GM21723 (cell line): ENCODE measurements at regions not wholly inside any gene's neighbourhood (a gene's known extent, or its start where the extent isn't known, plus 50 kb on each side); places are given as distances from the start of the nearest gene placed in this dataset.
"Not testable (repeated sequence)": the region's sequence is repeated elsewhere in the genome, so short reads cannot be mapped to it uniquely, and the experiment has no call there.

ENCODE experiments used
- ATAC-seq: cut with Tn5 transposase; IDR thresholded peaks from one replicate; pipeline ENCODE4 v1.9.1; 2021; ENCODE audit warnings: mild to moderate bottlenecking, moderate library complexity; ENCODE audit not compliant: unreplicated experiment

DNA sequence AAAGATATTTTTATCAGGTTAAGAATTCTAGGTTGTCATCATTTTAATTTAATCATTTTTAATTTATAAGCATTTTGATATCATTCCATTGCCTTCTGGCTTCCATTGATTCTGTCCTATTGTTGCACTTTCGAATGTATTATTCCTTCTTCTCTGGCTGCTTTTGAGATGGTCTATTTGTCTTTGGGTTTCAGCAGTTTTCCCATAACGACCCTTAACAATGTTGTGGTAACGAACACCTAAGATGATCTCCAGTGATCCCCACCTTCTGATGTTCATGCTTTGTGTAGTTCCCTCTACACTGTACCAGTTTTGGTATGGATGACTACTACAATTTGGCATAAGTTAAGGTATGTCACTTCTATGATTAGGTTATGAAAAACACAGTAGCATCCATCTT lies 59.9 kb downstream of the MINAR1 start:
- no peak for ATAC-seq

DNA sequence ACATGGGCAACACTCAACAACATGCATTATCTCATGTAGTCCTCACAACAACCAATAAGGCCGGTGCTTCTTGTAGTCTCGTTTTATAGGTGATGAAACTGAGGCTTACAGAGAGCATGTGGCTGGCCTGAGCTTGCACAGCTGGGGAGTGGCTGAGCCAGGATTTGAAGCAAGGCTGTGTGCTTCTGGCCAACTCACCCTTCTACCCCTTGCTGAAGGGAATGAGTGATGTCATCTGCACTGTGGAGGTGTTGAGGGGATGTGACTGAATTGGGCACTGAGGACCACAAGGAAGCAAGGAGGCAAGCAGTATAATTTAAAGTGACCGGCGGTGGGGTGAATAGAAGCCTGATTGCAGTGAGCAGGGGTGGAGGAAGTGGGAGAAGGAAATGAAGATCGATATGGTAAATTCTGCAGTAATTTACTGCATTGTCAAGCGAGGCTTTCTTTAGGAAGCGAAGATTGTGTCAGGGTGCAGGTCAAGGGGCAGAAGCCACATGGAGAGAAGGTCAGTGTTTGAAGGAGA lies 62.3 kb downstream of the MINAR1 start:
- ATAC-seq = no peak

DNA sequence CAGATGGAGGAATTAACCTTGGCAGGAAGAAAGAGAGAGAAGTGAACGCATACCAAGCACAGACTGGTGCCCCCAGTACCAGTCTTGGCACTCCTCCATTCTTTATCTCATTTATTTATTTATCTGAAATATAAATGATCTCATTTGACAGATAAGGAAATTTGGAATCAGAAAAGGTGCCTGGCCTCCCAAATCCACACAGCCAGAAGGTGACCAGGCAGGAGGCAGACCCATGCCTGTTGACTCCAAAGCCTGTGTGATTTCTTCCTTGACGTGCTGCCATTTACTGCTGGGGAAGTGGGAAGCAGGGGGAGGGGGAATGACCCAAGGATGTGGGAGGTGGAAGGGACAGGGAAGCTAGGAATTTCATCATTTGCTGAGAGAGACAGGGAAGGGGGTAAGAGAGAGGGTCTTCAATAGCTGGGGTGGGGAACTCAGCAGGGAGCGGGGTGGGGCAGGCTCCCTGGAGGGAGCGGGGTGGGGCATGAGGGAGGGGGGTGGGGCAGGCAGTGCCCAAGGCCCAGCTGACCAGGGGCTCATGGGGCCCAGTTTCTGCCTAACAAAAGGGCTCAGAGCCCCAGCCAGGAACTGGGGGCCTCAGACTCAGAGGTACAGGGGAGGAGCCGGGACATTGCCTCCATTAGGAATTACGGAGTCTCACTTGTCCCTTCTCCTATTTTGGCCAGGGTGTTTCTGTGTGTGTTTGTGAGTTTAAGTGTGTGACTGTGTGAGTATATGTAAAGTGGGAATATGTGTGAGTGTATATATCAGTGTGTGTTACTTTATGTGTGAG lies 63.0 kb downstream of the MINAR1 start:
- no peak for ATAC-seq

DNA sequence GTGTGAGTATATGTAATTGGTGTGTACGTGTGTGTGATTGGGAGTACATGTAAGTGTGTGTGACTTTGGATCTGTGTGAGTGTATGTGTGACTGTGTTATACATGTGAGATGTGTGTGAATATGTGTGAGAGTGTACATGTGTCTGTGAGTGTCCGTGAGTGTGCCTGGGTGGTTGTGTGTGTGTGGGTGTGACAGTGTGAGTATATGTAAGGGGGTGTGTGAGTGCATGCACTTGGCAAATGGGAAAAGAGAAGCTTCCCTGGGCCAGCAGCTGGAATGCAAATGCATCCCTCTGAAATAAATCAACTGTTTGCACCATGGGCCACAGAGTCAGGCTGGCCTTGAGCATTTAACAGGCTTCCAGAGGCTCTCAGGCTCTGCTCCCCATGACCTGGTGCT lies 63.6 kb downstream of the MINAR1 start:
- no peak for ATAC-seq

DNA sequence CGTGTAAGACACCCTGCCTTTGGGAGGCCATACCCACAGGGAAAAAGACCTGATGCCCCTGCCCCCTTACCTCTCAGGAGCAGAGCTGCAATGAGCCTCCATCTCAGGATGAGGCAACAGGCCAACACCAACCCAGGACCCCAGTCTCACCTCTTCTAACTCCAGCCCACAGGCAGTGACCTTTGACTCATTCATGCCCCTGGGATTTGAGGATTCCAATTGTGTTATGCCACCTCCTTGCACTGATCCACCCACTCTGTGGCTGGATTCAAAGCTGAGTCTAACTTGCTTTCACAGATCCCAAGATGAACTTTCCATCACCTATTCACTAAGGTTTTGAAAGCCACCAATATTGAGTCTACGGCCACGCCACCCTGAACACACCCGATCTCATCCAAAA lies 64.7 kb downstream of the MINAR1 start:
- ATAC-seq = no peak

DNA sequence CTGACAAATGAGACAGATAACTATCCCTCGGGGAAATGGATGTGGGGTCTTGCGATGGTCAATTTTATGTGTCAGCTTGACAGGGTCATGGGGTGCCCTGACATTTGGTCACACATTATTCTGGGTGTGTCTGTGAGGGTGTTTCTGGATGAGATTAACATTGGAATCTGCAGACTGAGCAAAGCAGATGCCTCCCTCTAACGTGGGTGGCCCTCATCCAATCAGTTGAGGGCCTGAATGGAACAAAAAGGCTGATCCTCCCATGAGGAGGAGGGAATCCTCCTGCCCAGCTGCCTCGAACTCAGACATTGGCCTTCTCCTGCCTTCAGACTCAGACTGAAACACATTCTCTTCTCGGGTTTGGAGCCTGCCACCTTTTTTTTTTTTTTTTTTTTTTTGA lies 69.0 kb downstream of the MINAR1 start:
- ATAC-seq = no peak

DNA sequence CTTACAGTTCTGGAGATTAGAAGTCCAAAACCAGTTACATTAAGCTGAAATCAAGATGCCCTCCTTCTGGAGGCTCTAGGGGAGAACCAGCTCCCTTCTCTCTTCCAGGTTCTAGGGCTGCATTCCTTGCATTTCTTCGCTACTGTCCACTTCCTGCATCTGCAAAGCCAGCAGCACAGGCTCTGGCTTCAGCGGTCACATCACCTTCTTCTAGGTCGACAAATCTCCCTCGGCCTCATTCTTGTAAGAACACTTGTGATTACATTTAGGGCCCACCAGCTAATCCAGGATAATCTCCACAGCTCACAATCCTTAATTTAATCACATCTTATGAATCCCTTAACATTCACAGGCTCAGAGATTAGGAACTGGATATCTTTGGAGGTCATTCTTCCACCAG lies 73.8 kb downstream of the MINAR1 start:
- ATAC-seq = no peak

DNA sequence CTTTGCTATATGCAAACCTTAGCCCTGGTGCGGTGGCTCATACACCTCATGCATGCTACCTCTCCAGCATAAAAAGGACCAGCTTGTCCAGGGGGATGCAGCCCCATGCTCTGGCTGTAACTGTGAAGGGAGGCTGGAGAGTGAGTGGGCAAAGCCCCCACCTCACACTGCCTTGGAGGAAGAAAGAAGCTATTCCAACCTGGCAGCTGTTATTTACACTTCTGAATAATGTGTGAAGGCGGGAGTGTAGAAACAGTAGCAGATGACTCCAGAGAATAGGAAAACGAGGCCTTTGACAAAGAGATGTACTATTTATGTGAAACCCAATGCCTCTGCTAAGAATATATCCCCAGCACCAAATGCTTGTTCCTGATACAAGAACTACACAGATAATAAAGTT lies 80.7 kb downstream of the MINAR1 start:
- ATAC-seq = not testable (repeated sequence)

DNA sequence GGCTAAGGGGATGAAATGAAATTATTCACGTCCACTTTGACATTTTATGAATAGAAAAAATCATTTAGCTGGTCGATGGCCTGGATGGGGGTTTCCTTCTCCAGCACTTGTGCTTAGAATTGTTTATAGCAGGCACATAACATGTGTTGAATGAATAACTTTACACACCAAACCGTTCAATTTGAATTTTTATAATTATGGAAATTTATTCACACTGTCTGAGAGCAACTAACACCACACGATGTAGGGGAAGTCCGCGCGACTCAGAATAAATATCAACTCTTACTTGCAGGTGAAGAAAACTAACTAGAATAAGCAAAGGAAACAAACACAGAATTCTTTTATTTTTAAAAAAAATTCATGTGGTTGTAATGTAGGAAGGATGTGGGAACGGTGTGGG lies 81.3 kb downstream of the MINAR1 start:
- ATAC-seq = no peak

DNA sequence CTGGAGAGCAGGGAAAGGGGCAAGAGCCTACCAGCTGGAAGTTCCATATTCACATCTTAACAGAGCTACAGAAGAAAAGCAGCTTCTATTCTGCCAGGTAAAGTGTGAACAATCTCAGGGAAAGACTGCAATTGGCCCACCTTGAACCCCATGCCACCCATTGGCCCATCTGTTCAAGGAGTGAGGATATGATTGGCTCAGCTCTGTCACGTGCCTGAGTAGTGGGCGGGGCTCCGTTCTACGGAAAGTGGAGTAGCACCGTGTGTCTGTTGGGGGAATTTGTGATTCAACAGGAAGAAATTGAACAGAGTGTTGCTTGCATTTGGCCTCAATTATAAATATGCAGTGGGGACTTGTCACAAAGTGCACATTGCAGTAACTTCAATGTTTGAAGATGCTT lies 81.8 kb downstream of the MINAR1 start:
- no peak for ATAC-seq

DNA sequence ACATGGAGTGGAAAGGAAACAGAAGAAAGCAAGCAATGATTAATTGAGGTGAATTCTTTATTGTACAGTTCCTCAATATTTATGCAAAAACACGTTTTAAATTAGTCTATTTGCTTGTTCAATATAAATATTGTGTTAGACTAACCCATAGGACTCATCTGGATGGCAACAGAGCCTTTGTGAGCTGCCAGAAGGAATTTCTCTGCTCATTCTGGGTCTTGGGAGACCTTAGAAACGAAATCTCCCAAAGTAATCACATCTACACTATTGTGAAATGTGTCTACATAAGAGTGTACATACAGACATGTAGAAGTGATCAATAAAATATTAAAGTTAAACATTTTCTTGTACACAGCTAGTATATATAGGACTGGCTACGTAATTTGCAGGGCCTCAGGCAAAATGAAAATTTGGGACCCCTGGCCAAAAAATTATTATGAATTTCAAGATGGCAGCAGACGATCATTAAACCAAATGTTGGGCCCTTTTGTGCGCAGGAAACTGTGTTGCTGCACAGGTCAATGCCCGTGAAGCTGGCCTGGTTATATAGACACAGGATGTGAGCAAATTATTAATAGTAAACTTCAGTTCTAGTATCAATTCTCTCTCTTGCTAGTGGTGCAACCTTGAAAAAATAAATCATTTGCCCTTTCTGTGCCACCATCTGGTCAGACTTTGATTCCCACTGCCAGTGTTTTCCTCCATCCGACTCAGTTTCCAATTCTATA lies 83.3 kb downstream of the MINAR1 start:
- no peak for ATAC-seq

DNA sequence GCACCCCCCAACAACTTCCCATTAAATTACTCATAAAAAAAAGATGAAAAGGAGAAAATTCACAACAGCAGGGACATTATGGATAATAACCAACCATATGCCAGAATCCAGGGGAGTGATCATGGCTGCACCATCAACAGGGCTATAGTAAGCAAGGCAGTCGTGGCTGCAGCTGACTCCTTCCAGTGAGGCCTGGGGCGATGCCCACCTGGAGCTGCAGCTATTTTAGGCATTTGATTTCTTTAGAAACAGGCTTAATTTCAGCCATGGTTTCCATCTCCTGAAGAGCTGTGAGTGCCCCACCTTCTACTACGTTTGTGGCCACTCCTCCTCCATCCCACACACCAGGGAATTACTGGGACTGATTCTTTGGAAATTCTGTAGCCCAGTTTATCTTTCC lies 84.0 kb downstream of the MINAR1 start:
- ATAC-seq = no peak

DNA sequence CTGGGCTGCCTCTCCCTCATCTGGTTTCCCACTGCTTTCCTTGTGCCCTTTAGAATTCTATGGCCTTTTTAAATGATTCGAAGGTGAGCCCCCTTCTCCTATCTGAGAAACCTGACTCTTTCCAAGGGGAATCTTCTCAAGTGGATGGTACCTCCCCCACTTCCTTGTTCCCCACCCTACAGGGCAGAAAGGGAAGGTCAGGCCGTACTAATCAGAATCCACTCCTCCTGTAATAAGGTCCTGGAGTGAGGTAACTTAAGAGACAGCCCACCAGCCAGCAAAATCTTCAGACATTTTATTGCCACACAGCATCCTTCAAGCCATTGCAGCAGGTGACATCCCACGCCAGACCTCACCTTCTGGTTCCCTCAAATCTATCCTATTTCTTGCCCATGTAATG lies 84.5 kb downstream of the MINAR1 start:
- no peak for ATAC-seq

DNA sequence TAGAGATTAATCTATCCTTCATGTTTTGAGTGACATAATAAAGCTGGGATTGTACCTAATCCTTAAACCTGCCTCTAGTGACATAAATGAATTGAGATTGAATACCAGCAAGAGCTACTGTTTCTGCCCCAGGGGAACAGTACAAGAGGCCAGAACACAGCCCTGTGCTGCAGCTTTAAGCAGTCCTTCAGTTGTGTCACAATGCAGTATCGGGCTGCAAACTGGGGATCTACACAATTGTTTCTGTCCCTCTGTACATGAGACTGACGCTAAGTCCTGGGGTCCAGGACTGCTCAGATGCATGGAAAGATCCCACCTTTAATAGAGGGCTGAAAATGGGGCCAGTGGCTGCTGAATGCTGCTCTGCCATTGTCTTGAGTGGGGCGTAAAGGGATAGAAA lies 87.5 kb downstream of the MINAR1 start:
- no peak for ATAC-seq

DNA sequence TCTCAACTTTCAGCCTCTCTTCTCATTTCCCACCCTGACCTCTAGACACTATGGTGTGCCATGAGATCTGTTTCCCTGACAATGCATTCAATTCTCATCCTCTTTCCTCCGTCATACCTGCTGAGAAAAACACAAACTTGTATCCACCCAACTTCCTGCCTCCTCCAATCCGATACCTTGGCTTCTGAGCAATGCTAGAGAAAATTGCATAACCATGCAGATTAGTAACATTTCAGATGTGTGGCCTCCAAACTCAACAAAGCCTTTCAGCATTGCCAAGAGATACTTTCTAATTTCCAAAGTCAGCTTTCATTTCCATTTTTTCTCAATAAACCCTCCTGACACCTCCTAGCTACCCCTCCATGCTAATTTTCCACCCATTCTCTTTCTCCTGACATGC lies 88.5 kb downstream of the MINAR1 start:
- no peak for ATAC-seq

DNA sequence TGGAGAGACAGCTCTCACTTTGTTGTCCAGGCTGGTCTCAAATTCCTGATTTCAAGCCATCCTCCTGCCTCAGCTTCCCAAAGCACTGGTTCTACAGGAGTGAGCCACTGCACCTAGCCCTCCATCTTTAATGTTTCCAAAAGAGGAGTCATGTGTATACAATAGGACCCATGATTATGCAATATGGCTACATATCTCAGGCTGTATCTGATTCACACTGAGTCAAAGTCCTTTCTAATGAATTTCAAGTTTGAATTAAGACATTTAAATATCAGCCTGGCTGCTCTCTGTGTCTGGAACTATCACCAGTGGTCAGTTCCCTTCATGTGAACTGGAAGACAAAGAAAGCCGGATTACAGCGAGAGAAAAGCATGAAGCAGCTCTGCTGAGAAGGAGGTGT lies 90.5 kb downstream of the MINAR1 start:
- no peak for ATAC-seq

DNA sequence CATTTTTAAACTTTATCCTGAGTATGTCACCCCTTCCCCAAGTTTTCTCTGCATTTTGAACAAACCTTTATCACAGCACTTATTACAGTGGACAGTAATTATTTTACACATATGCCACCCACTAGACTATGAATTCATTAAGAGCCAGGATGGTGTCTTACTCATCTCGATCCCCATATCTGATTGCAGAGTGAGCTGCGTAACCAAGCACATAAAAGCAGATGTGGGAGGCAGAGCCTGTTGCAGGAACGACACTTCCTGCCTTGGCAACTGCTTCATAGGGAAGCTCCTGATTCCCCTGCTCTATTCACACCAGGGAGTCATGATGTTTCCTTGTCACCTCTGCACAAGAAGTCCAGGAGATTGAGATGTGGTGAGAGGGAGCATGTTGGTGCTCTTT lies 91.1 kb downstream of the MINAR1 start:
- ATAC-seq = no peak

DNA sequence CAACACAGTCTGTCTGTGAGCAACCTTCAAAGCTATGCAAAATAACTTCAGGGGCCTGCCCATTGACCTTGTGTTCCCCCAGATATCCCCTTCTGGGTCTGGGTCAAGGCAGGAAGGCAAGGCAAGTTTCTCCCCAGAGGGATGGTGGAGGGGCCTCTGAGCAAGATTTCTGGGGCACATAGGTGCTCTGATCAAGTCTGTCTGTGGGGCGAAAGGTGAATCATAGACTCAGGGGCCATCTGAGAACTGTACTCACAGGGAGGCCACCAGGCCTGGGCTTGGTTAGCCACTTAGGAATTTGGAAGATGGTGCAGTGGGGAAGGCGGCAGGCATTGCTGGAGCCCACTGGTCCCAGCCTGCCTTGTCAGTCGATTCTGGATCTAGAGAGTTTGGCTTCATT lies 92.4 kb downstream of the MINAR1 start:
- no peak for ATAC-seq

DNA sequence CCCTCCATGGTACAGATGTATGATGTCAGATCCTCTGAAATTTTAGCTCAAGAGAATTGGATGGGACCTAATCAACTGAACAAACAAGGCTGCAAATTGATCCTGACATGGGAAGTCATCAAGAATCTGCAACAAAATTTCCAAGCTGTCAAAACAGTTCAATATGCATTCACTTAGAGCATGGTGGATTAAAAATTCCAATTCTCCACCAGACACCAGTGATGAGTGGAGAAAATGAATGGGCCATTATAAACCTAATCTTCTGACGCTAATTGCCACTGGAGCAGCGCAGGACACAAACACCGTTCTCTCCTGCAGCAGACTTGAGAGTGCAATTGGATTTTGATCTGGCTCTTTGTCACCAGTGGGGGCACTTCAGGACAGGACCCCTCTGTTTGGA lies 94.2 kb downstream of the MINAR1 start:
- ATAC-seq = no peak

DNA sequence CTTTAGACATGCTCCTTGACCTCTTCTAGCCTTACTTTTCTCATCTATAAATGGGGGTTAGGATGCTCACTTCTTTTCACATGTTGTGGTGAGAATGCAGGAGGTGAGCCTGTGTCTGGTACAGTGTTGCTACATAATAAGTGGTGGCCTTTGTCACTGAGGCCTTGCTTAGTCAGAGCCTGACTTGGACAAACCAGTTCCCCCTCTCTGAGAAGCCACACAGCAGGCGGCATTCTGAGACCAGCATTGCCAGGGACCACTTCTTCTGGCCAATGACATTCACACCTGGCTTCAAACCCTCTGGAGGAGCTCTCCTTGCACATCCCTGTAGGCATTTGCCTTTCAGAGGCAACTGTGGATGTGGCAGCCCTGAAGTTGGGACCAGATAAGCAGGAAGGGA lies 95.7 kb downstream of the MINAR1 start:
- no peak for ATAC-seq

DNA sequence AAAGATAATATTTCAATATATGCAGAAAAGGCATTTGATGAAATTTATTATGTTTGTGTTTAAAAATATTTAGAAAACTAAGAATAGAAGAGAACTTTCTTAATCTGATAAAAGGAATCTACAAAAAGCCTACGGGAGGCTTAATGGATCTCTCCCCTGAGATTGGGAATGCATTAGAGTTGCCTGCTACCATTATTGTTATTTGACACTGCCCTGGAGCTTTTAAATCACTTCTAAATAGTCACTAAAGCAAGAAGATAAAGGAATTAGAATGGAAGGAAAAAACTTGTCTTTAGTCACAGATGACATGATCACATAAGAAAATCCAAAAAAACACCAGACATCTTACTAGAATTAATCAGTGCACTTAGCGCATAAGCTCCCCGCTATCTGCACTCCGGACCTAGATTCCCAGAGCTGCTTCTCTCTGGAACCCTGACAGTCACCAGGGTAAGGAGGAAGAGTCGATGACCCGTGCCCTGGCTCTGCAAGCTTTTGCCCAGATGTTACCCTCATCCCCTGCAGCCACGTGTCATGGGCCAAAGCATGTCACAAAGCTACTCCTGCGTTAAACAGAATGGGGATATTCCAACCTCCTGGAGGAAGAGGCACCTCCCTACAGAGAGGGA lies 97.1 kb downstream of the MINAR1 start:
- ATAC-seq = no peak

DNA sequence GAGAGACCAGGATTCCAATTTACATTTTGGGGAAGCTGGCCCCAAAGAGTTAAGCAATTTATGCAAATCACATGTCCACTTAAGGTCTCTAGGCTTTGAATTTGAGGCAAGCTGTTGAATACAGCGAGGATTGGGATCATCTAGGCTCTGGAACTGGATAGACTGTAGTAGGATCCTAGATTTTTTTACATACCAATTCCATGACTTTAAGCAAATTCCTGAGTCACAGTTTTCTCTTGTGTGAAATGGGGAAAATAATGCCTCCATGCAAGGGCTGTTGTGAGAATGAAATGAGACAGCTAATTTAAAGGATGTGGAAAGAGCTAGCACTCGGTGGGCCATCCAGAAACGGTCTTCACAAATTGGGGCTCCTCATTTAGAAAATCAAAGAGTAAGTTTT lies 103.4 kb downstream of the MINAR1 start:
- no peak for ATAC-seq
